HG03064 (cell line): ENCODE measurements at regions not wholly inside any gene's neighbourhood (a gene's known extent, or its start where the extent isn't known, plus 50 kb on each side); places are given as distances from the start of the nearest gene placed in this dataset.

Experiments
- ATAC-seq: cut with Tn5 transposase; IDR thresholded peaks from one replicate; pipeline ENCODE4 v1.9.1; 2021; ENCODE audit warnings: low read depth; ENCODE audit not compliant: unreplicated experiment

GRCh38 chr2:8569332-8569930 lies 112.4 kb upstream of the ID2 start:
- ATAC-seq = no peak

- no peak for ATAC-seq
Observed at GRCh38 chr2:8570637-8571036, 111.2 kb upstream of the ID2 start.

GRCh38 chr2:8571301-8571791 lies 110.5 kb upstream of the ID2 start:
- no peak for ATAC-seq

- ATAC-seq = no peak
Observed at GRCh38 chr2:8571792-8572499, 109.9 kb upstream of the ID2 start.

- no peak for ATAC-seq
Observed at GRCh38 chr2:8572712-8573233, 109.1 kb upstream of the ID2 start.

- no peak for ATAC-seq
Observed at GRCh38 chr2:8573234-8573941, 108.5 kb upstream of the ID2 start.

GRCh38 chr2:8573942-8574195 lies 108.0 kb upstream of the ID2 start:
- no peak for ATAC-seq

GRCh38 chr2:8574196-8575037 lies 107.4 kb upstream of the ID2 start:
- peak; percentile 46 for ATAC-seq

- no peak for ATAC-seq
Observed at GRCh38 chr2:8575038-8575833, 106.6 kb upstream of the ID2 start.

- ATAC-seq = no peak
Observed at GRCh38 chr2:8575834-8576423, 105.9 kb upstream of the ID2 start.

- ATAC-seq = no peak
Observed at GRCh38 chr2:8576525-8577167, 105.2 kb upstream of the ID2 start.

GRCh38 chr2:8577573-8577972 lies 104.3 kb upstream of the ID2 start:
- ATAC-seq = no peak

- no peak for ATAC-seq
Observed at GRCh38 chr2:8578335-8579244, 103.3 kb upstream of the ID2 start.

- ATAC-seq = no peak
Observed at GRCh38 chr2:8579485-8580085, 102.3 kb upstream of the ID2 start.

- ATAC-seq = no peak
Observed at GRCh38 chr2:8580316-8581233, 101.3 kb upstream of the ID2 start.

GRCh38 chr2:8581234-8581561 lies 100.7 kb upstream of the ID2 start:
- ATAC-seq = no peak

- no peak for ATAC-seq
Observed at GRCh38 chr2:8581601-8582041, 100.2 kb upstream of the ID2 start.
